ENCODE measurements at regions not wholly inside any gene's neighbourhood (a gene's known extent, or its start where the extent isn't known, plus 50 kb on each side); places are given as distances from the start of the nearest gene placed in this dataset.

DNA sequence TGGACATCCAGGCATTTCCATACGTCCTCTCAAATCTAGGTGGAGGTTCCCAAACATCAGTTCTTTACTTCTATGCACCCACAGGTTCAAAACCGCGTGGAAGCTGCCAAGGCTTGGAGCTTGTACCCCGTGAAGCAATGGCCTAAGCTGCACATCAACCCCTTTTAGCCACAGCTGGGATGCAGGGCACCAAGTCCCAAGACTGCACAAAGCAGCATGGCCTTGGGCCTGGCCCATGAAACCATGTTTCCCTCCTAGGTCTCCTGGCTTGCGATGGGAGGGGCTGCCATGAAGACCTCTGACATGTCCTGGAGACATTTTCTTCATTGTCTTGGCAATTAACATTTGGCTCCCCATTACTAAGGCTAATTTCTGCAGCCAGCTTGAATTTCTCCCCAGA is 88.9 kb upstream of the CBLN4 start:
- DNase-seq (ENCODE audit: low read depth in 1 of 2, low spot score in 1 of 2) (no peak), FAIRE-seq (no peak), ATAC-seq (no peak)
- Histone ChIP-seq H3K4me1 (no peaks in the 10 kb centered on the region), H3K27ac (no peak overlapping the region), H3K4me2 (no peak overlapping the region), H3K4me3 (no peak overlapping the region), H3K9me3 (0 out of 3 replicates have a peak, but pooled peaks cover 3% of the 10 kb centered on the region)
- TF ChIP-seq MAZ (IDR thresholded peaks at IDR 0.05; ENCODE audit: borderline replicate concordance, low read depth, low read length) (no peak), HDAC2 (IDR thresholded peaks at IDR 0.05) (no peak), MYC (IDR thresholded peaks at IDR 0.05; ENCODE audit: borderline replicate concordance, low read length) (no peak), EHF (CRISPR knock-in tag; IDR thresholded peaks at IDR 0.05) (no peak), HOXA7 (CRISPR knock-in tag; IDR thresholded peaks at IDR 0.05) (no peak), RARB (CRISPR knock-in tag; IDR thresholded peaks at IDR 0.05) (no peak), RAD21 (conservative IDR thresholded peaks at IDR 0.05 in 1 of 2, IDR thresholded peaks at IDR 0.05 in 1 of 2) (no peak), MAFK (IDR thresholded peaks at IDR 0.05; ENCODE audit: partially characterized antibody) (no peak), NPAS2 (CRISPR knock-in tag; IDR thresholded peaks at IDR 0.05; ENCODE audit: borderline replicate concordance) (no peak), HEYL (CRISPR knock-in tag; IDR thresholded peaks at IDR 0.05) (no peak), SREBF2 (IDR thresholded peaks at IDR 0.05) (no peak), CBX8 (IDR thresholded peaks at IDR 0.05) (no peak), EP300 (IDR thresholded peaks at IDR 0.05) (no peak), SMC3 (IDR thresholded peaks at IDR 0.05) (no peak), ZC3H11A (IDR thresholded peaks at IDR 0.05) (no peak), PHF8 (IDR thresholded peaks at IDR 0.05; ENCODE audit: borderline replicate concordance, low read depth) (no peak), FOXS1 (CRISPR knock-in tag; IDR thresholded peaks at IDR 0.05) (no peak)
- TF ChIP-seq, protein P1, sequence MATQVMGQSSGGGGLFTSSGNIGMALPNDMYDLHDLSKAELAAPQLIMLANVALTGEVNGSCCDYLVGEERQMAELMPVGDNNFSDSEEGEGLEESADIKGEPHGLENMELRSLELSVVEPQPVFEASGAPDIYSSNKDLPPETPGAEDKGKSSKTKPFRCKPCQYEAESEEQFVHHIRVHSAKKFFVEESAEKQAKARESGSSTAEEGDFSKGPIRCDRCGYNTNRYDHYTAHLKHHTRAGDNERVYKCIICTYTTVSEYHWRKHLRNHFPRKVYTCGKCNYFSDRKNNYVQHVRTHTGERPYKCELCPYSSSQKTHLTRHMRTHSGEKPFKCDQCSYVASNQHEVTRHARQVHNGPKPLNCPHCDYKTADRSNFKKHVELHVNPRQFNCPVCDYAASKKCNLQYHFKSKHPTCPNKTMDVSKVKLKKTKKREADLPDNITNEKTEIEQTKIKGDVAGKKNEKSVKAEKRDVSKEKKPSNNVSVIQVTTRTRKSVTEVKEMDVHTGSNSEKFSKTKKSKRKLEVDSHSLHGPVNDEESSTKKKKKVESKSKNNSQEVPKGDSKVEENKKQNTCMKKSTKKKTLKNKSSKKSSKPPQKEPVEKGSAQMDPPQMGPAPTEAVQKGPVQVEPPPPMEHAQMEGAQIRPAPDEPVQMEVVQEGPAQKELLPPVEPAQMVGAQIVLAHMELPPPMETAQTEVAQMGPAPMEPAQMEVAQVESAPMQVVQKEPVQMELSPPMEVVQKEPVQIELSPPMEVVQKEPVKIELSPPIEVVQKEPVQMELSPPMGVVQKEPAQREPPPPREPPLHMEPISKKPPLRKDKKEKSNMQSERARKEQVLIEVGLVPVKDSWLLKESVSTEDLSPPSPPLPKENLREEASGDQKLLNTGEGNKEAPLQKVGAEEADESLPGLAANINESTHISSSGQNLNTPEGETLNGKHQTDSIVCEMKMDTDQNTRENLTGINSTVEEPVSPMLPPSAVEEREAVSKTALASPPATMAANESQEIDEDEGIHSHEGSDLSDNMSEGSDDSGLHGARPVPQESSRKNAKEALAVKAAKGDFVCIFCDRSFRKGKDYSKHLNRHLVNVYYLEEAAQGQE (IDR thresholded peaks at IDR 0.05): no peak
- TF ChIP-seq, protein P2, sequence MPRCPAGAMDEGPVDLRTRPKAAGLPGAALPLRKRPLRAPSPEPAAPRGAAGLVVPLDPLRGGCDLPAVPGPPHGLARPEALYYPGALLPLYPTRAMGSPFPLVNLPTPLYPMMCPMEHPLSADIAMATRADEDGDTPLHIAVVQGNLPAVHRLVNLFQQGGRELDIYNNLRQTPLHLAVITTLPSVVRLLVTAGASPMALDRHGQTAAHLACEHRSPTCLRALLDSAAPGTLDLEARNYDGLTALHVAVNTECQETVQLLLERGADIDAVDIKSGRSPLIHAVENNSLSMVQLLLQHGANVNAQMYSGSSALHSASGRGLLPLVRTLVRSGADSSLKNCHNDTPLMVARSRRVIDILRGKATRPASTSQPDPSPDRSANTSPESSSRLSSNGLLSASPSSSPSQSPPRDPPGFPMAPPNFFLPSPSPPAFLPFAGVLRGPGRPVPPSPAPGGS (IDR thresholded peaks at IDR 0.05): no peak
- ChIA-PET CTCF (no interaction called here), POLR2A (no interaction called here)
- 2% methylated on average over 5 of the region's 5 CpGs for WGBS (ENCODE audit: missing lambda C conversion rate)

DNA sequence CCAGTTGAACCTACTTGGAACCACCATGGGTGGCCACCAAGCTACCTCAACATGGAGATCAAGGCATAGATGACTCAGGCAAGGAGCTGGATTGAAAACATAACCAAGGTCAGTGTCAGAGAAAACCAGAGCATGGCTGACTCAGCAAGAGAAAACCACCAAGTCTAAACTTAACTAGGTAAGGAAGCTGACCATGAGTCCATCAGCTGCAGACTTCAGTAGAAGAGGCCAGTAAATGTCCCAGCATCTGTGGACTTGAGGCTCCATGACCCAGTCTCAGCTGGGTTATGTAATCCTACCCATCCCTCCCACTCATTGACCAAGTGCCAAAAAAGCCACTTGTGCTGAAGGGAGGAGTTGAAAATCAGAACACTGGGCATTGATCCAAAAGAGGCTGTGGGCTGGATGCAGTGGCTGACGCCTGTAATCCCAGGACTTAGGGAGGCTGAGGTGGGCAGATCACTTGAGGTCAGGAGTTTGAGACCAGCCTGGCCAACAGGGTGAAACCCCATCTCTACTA is 93.7 kb upstream of the CBLN4 start:
- H3K27ac ChIP-seq: no peak overlapping the region
- no peak for DNase-seq (ENCODE audit: low read depth in 1 of 2, low spot score in 1 of 2)
- no peak overlapping the region for H3K4me3 ChIP-seq
- TF ChIP-seq ZSCAN20 (CRISPR knock-in tag; IDR thresholded peaks at IDR 0.05) (no peak), RCOR1 (IDR thresholded peaks at IDR 0.05; ENCODE audit: low read depth, low read length) (no peak), GATA3 (IDR thresholded peaks at IDR 0.05; ENCODE audit: borderline replicate concordance) (no peak), MAFK (IDR thresholded peaks at IDR 0.05; ENCODE audit: partially characterized antibody) (no peak), TFCP2L1 (CRISPR knock-in tag; IDR thresholded peaks at IDR 0.05) (no peak), POLR2A (IDR thresholded peaks at IDR 0.05; ENCODE audit: low read length) (no peak), CHD4 (IDR thresholded peaks at IDR 0.05; ENCODE audit: borderline replicate concordance) (no peak)
- TF ChIP-seq, protein P1 (IDR thresholded peaks at IDR 0.05): no peak
- TF ChIP-seq, protein P3, sequence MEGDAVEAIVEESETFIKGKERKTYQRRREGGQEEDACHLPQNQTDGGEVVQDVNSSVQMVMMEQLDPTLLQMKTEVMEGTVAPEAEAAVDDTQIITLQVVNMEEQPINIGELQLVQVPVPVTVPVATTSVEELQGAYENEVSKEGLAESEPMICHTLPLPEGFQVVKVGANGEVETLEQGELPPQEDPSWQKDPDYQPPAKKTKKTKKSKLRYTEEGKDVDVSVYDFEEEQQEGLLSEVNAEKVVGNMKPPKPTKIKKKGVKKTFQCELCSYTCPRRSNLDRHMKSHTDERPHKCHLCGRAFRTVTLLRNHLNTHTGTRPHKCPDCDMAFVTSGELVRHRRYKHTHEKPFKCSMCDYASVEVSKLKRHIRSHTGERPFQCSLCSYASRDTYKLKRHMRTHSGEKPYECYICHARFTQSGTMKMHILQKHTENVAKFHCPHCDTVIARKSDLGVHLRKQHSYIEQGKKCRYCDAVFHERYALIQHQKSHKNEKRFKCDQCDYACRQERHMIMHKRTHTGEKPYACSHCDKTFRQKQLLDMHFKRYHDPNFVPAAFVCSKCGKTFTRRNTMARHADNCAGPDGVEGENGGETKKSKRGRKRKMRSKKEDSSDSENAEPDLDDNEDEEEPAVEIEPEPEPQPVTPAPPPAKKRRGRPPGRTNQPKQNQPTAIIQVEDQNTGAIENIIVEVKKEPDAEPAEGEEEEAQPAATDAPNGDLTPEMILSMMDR (IDR thresholded peaks at IDR 0.05): no peak
- TF ChIP-seq, protein P4, sequence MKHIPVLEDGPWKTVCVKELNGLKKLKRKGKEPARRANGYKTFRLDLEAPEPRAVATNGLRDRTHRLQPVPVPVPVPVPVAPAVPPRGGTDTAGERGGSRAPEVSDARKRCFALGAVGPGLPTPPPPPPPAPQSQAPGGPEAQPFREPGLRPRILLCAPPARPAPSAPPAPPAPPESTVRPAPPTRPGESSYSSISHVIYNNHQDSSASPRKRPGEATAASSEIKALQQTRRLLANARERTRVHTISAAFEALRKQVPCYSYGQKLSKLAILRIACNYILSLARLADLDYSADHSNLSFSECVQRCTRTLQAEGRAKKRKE (CRISPR knock-in tag; IDR thresholded peaks at IDR 0.05; ENCODE audit: low read depth): no peak
- POLR2A ChIA-PET: no interaction called here
- H3K9me3 ChIP-seq: no peaks in the 10 kb centered on the region; the same call in 2 of the 3 replicates
- 0% methylated on average over 1 of the region's 1 CpG for WGBS (ENCODE audit: missing lambda C conversion rate)
- FAIRE-seq: no peak
- CTCF ChIA-PET: interaction anchor here (0.9 kb wide), 1 partner anchor 20 kb away, joined by 3 read pairs; no protein-coding TSS in a partner anchor
- H3K4me1 ChIP-seq: no peaks in the 10 kb centered on the region
- no peak overlapping the region for H3K4me2 ChIP-seq
- ATAC-seq: no peak

Data from A549 (cell line).